SK-N-SH (cell line): ENCODE measurements at regions not wholly inside any gene's neighbourhood (a gene's known extent, or its start where the extent isn't known, plus 50 kb on each side); places are given as distances from the start of the nearest gene placed in this dataset.

Experiments used
- CTCF ChIP-seq: fragments of 200-600 bp; sonication (generic); IDR thresholded peaks from 2 replicates; pipeline ENCODE4 v1.6.1; 2017; ENCODE audit warnings: antibody characterized with exemption, mild to moderate bottlenecking, moderate library complexity
- FOXM1 ChIP-seq: IDR thresholded peaks from 2 replicates; pipeline ENCODE4 v1.4.0; 2012; ENCODE audit warnings: low read depth, mild to moderate bottlenecking
- RAD21 ChIP-seq: IDR thresholded peaks from 2 replicates; pipeline ENCODE4 v1.6.1; 2012; ENCODE audit warnings: mild to moderate bottlenecking, low read length

GRCh38 chr12:124177276-124177950 lies 117.5 kb upstream of the RFLNA start:
- TF ChIP-seq CTCF = no peak
- no peak for TF ChIP-seq RAD21
- TF ChIP-seq FOXM1 = no peak
